IMR-90 (cell line): ENCODE measurements at regions not wholly inside any gene's neighbourhood (a gene's known extent, or its start where the extent isn't known, plus 50 kb on each side); places are given as distances from the start of the nearest gene placed in this dataset.

Source experiments
- ATAC-seq: fragments of 200-7000 bp; cut with Tn5 transposase; 2 replicates; pipeline ENCODE4 v1.9.1; 2020; ENCODE audit warnings: low read depth, mild to moderate bottlenecking, moderate library complexity
- BruUV-seq: library from RNA; stranded (reverse); fragments of 400-500 nt; replicated peaks from 2 replicates; lab custom pipeline; 2021; lab: Mats Ljungman, UMichigan
- CTCF ChIA-PET: fragments of 300-600 bp; formaldehyde crosslinking; extraction: SDS; loops from one replicate; lab custom pipeline; 2021; ENCODE audit warnings: antibody characterized with exemption; lab: Yijun Ruan, JAX
- POLR2A ChIA-PET: fragments of 300-600 bp; sonication (Branson Sonifier 250); formaldehyde crosslinking; loops from one replicate; lab custom pipeline; 2022; ENCODE audit warnings: antibody characterized with exemption; ENCODE audit not compliant: unreplicated experiment; lab: Charles Lee
- DNase-seq: peaks from one replicate; pipeline ENCODE4 v3.0.0; 2013
- H2AFZ ChIP-seq: replicated peaks from 2 replicates; pipeline ENCODE3; 2013; ENCODE audit warnings: low read length, mild to moderate bottlenecking; ENCODE audit not compliant: poor library complexity
- H2AK5ac ChIP-seq: 2 replicates; pipeline ENCODE4 v1.6.1; 2013; ENCODE audit warnings: low read depth, low read length, inconsistent platforms
- H2AK9ac ChIP-seq: replicated peaks from 2 replicates; pipeline ENCODE3; 2013; ENCODE audit warnings: mild to moderate bottlenecking, low read depth, low read length, moderate library complexity; ENCODE audit not compliant: poor library complexity
- H2BK120ac ChIP-seq: 2 replicates; pipeline ENCODE4 v1.6.1; 2013; ENCODE audit warnings: low read depth, low read length, inconsistent platforms
- H2BK15ac ChIP-seq: 3 replicates; pipeline ENCODE4 v1.6.1; 2013; ENCODE audit warnings: low read depth, low read length, inconsistent platforms
- H2BK20ac ChIP-seq: 2 replicates; pipeline ENCODE4 v1.6.1; 2013; ENCODE audit warnings: low read depth, mild to moderate bottlenecking, inconsistent platforms, low read length, moderate library complexity
- H2BK5ac ChIP-seq: 2 replicates; pipeline ENCODE4 v1.6.1; 2013; ENCODE audit warnings: mild to moderate bottlenecking, low read depth, low read length, inconsistent platforms; ENCODE audit not compliant: poor library complexity, severe bottlenecking
- H3K14ac ChIP-seq: replicated peaks from 2 replicates; pipeline ENCODE4 v1.6.1; 2013; ENCODE audit warnings: low read depth, low read length, inconsistent platforms
- H3K18ac ChIP-seq: 2 replicates; pipeline ENCODE4 v1.6.1; 2013; ENCODE audit warnings: low read depth, low read length, control low read depth
- H3K23ac ChIP-seq: 2 replicates; pipeline ENCODE4 v1.6.1; 2013; ENCODE audit warnings: low read depth, low read length, inconsistent platforms
- H3K27ac ChIP-seq: 2 replicates; pipeline ENCODE4 v1.5.1; 2013; ENCODE audit warnings: mild to moderate bottlenecking, control low read depth, low read length; ENCODE audit not compliant: insufficient read depth
- H3K27me3 ChIP-seq: 2 replicates; pipeline ENCODE4 v1.6.1; 2013; ENCODE audit warnings: low read length; ENCODE audit not compliant: control insufficient read depth, insufficient read depth
- H3K36me3 ChIP-seq: 2 replicates; pipeline ENCODE4 v1.6.1; 2013; ENCODE audit warnings: low read length, mixed read lengths; ENCODE audit not compliant: control insufficient read depth, insufficient read depth
- H3K4ac ChIP-seq: 2 replicates; pipeline ENCODE4 v1.6.1; 2013; ENCODE audit warnings: low read depth, low read length, inconsistent platforms
- H3K4me1 ChIP-seq: 2 replicates; pipeline ENCODE4 v1.6.1; 2013; ENCODE audit warnings: low read length, mixed read lengths; ENCODE audit not compliant: control insufficient read depth, insufficient read depth
- H3K4me2 ChIP-seq: 2 replicates; pipeline ENCODE4 v1.6.1; 2013; ENCODE audit warnings: low read depth, mild to moderate bottlenecking, control low read depth, low read length, moderate library complexity
- H3K4me3 ChIP-seq: 2 replicates; pipeline ENCODE4 v1.5.1; 2013; ENCODE audit warnings: low read depth, mild to moderate bottlenecking, control low read depth, low read length, moderate library complexity; ENCODE audit not compliant: insufficient read depth
- H3K56ac ChIP-seq: 2 replicates; pipeline ENCODE4 v1.6.1; 2013; ENCODE audit warnings: low read length, inconsistent platforms; ENCODE audit not compliant: insufficient read depth; ENCODE audit errors: extremely low read depth
- H3K79me1 ChIP-seq, 2 experiments: 2 replicates each; pipeline ENCODE4 v1.6.1; 2013; ENCODE audit warnings: low read length in 2 of 2, inconsistent platforms in 1 of 2, low read depth in 1 of 2
- H3K9ac ChIP-seq: 2 replicates; pipeline ENCODE4 v1.6.1; 2013; ENCODE audit warnings: low read depth, low read length, control low read depth
- H3K9me1 ChIP-seq: 2 replicates; pipeline ENCODE4 v1.6.1; 2013; ENCODE audit warnings: low read length, inconsistent platforms; ENCODE audit not compliant: insufficient read depth
- H3K9me3 ChIP-seq: 2 replicates; pipeline ENCODE4 v1.6.1; 2013; ENCODE audit warnings: low read length; ENCODE audit not compliant: control insufficient read depth, insufficient read depth
- H4K20me1 ChIP-seq: 2 replicates; pipeline ENCODE4 v1.6.1; 2013; ENCODE audit warnings: low read length, inconsistent platforms; ENCODE audit not compliant: insufficient read depth
- H4K5ac ChIP-seq: 2 replicates; pipeline ENCODE4 v1.6.1; 2013; ENCODE audit warnings: mild to moderate bottlenecking, low read depth, low read length, control low read depth
- H4K8ac ChIP-seq, 2 experiments: 2 replicates each; pipeline ENCODE4 v1.6.1; 2013; ENCODE audit warnings: low read depth in 2 of 2, low read length in 2 of 2, control low read depth in 1 of 2, inconsistent platforms in 1 of 2
- H4K91ac ChIP-seq: 2 replicates; pipeline ENCODE4 v1.6.1; 2013; ENCODE audit warnings: low read depth, low read length, inconsistent platforms; ENCODE audit not compliant: insufficient read depth
- BHLHE40 ChIP-seq: fragments of 150-350 bp; IDR thresholded peaks from 2 replicates; pipeline ENCODE4 v1.6.1; 2016; ENCODE audit warnings: mild to moderate bottlenecking, low read depth, low read length
- WGBS, 2 experiments: methylation state at CpG; one replicate each; pipeline versions ENCODE4 v1.1.5 to v1.1.7; 2013; ENCODE audit warnings: missing lambda C conversion rate in 2 of 2; ENCODE audit not compliant: insufficient read length in 1 of 2; ENCODE audit errors: extremely low coverage in 2 of 2; 5-methylcytosine and 5-hydroxymethylcytosine counted together
- dilution Hi-C: fragments of 300-500 bp; cut with HindIII; formaldehyde crosslinking; loops from one replicate; pipeline ENCODE4 v1.14.3; 2018; ENCODE audit warnings: low sequenced_read_pairs; ENCODE audit not compliant: unreplicated experiment
- in situ Hi-C: fragments of 300-500 bp; cut with MboI; formaldehyde crosslinking; loops from 3 replicates; pipeline ENCODE4 v1.14.3; 2019; ENCODE audit warnings: low sequenced_read_pairs, inconsistent platforms, mixed read lengths
- intact Hi-C: fragments of 100-400 bp; cut with micrococcal nuclease; formaldehyde crosslinking; loops from 2 replicates; pipeline ENCODE4 v1.10.0; 2022

DNA sequence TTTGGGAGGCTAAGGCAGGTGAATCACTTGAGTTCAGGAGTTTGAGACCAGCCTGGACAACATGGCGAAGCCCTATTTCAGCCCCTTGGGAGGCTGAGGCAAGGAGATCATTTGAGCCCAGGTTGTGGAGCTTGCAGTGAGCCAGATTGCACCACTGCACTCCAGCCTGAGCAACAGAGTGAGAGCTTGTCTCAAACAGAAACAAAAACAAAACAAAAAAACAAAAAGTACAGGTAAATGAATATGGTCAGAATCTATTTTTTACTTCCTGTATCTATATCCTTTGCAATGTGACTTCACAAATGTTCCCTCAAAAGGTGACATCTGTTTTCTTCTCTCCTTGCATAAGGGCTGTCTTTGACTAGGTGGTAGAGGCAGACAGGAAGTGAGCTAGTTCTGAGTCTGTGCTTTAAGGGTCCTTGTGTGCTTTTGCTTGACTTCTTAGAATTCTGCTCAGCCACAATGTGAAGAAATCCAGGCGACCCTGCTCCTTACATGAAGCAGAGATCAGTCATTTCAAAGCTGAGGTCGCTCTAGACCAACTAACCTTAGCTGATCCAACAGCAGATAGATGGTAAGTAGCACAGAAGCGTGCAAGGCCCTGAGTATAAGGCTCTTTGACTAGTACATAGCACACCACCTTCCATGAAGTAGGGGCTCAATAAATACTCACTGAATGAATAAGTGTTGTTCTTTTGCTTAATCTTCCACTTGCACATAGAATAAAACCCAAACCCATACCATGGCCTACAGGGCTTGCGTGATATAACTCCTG, 423.2 kb upstream of the PCDH15 start:
- no peak for TF ChIP-seq BHLHE40
- H4K5ac ChIP-seq, result no peak overlapping the region
- H3K27me3 ChIP-seq, result no peaks in the 10 kb centered on the region
- BruUV-seq, result no TSS peak
- no peaks in the 10 kb centered on the region for H3K79me1 ChIP-seq
- no peak overlapping the region for H2AK5ac ChIP-seq
- intact Hi-C loops, result no loop called here
- ATAC-seq (no peak), DNase-seq (no peak)
- H3K27ac ChIP-seq, result no peak overlapping the region
- POLR2A ChIA-PET, result no interaction called here
- no peak overlapping the region for H4K91ac ChIP-seq
- H3K18ac ChIP-seq, result no peak overlapping the region
- no peak overlapping the region for H2AK9ac ChIP-seq
- H3K9me3 ChIP-seq, result no peaks in the 10 kb centered on the region
- no peak overlapping the region for H2BK20ac ChIP-seq
- no peak overlapping the region for H2BK15ac ChIP-seq
- no peak overlapping the region for H3K4me3 ChIP-seq
- no peak overlapping the region for H4K8ac ChIP-seq
- H3K4me1 ChIP-seq, result no peaks in the 10 kb centered on the region
- no peak overlapping the region for H3K14ac ChIP-seq
- H3K56ac ChIP-seq, result no peak overlapping the region
- H2BK5ac ChIP-seq, result no peak overlapping the region
- WGBS, 2 experiments, result 83% methylated on average over 1 of the region's 5 CpGs; no CpG with 5 or more reads in 1 of the 2 experiments
- no peak overlapping the region for H3K4ac ChIP-seq
- dilution Hi-C loops, result no loop called here
- CTCF ChIA-PET, result no interaction called here
- H3K23ac ChIP-seq, result no peak overlapping the region
- no peak overlapping the region for H2AFZ ChIP-seq
- H3K4me2 ChIP-seq, result no peak overlapping the region
- in situ Hi-C loops, result no loop called here
- no peaks in the 10 kb centered on the region for H4K20me1 ChIP-seq
- H3K9me1 ChIP-seq, result no peaks in the 10 kb centered on the region
- no peaks in the 10 kb centered on the region for H3K36me3 ChIP-seq
- no peak overlapping the region for H2BK120ac ChIP-seq
- no peak overlapping the region for H3K9ac ChIP-seq
